NCI-H226 (cell line): ENCODE measurements at regions not wholly inside any gene's neighbourhood (a gene's known extent, or its start where the extent isn't known, plus 50 kb on each side); places are given as distances from the start of the nearest gene placed in this dataset.
A peak's percentile ranks its signal among the peaks of the same experiment; 100 is the strongest.

Source experiments
- DNase-seq: peaks from one replicate; pipeline ENCODE4 v3.0.0-alpha.2; 2015

- no peak for DNase-seq
These were observed 1027.1 kb upstream of the PCDH9 start for GRCh38 chr13:68257111-68257842.

GRCh38 chr13:68254151-68254550, 1024.0 kb upstream of the PCDH9 start:
- no peak for DNase-seq

GRCh38 chr13:68234274-68234673, 1004.1 kb upstream of the PCDH9 start:
- DNase-seq, result no peak

- DNase-seq, result no peak
These were observed 1002.4 kb upstream of the PCDH9 start for GRCh38 chr13:68232351-68233130.

- no peak for DNase-seq
These were observed 984.7 kb upstream of the PCDH9 start for GRCh38 chr13:68214691-68215415.

- DNase-seq, result no peak
These were observed 969.1 kb upstream of the PCDH9 start for GRCh38 chr13:68199271-68199670.

GRCh38 chr13:68190818-68191217, 960.7 kb upstream of the PCDH9 start:
- peak; percentile 44 for DNase-seq

GRCh38 chr13:68185444-68186141, 955.5 kb upstream of the PCDH9 start:
- DNase-seq, result no peak

- DNase-seq, result peak; percentile 65
These were observed 946.3 kb upstream of the PCDH9 start for GRCh38 chr13:68176475-68176874.

- no peak for DNase-seq
These were observed 944.8 kb upstream of the PCDH9 start for GRCh38 chr13:68174893-68175292.

- no peak for DNase-seq
These were observed 943.0 kb upstream of the PCDH9 start for GRCh38 chr13:68173111-68173510.

GRCh38 chr13:68170961-68171360, 940.8 kb upstream of the PCDH9 start:
- no peak for DNase-seq

GRCh38 chr13:68168448-68168847, 938.3 kb upstream of the PCDH9 start:
- DNase-seq, result no peak

- no peak for DNase-seq
These were observed 930.3 kb upstream of the PCDH9 start for GRCh38 chr13:68160466-68160865.

- no peak for DNase-seq
These were observed 922.3 kb upstream of the PCDH9 start for GRCh38 chr13:68152414-68152813.

- no peak for DNase-seq
These were observed 915.7 kb upstream of the PCDH9 start for GRCh38 chr13:68145852-68146251.

GRCh38 chr13:68128297-68128915, 898.3 kb upstream of the PCDH9 start:
- DNase-seq, result no peak

GRCh38 chr13:68125087-68125480, 894.9 kb upstream of the PCDH9 start:
- DNase-seq, result no peak

GRCh38 chr13:68124437-68125086, 894.4 kb upstream of the PCDH9 start:
- DNase-seq, result no peak

GRCh38 chr13:68110178-68110768, 880.1 kb upstream of the PCDH9 start:
- no peak for DNase-seq

GRCh38 chr13:68107667-68108066, 877.5 kb upstream of the PCDH9 start:
- DNase-seq, result no peak

- DNase-seq, result peak; percentile 42
These were observed 869.5 kb upstream of the PCDH9 start for GRCh38 chr13:68099631-68100030.
